Activated naive CD8-positive, alpha-beta T cell treated with anti-CD3 and anti-CD28 coated beads for 36 hours (primary cell): ENCODE measurements at regions not wholly inside any gene's neighbourhood (a gene's known extent, or its start where the extent isn't known, plus 50 kb on each side); places are given as distances from the start of the nearest gene placed in this dataset.
"Not testable (repeated sequence)": the region's sequence is repeated elsewhere in the genome, so short reads cannot be mapped to it uniquely, and the experiment has no call there.

Experiments
- DNase-seq: peaks from one replicate; pipeline ENCODE4 v3.0.0; 2021
- H3K27ac Mint-ChIP-seq: one replicate; pipeline ENCODE4 v1.8.0; 2022; ENCODE audit warnings: mild to moderate bottlenecking, moderate library complexity, mixed read lengths
- H3K27me3 Mint-ChIP-seq: one replicate; pipeline ENCODE4 v1.8.0; 2022; ENCODE audit warnings: mild to moderate bottlenecking, mixed read lengths
- H3K36me3 Mint-ChIP-seq: one replicate; pipeline ENCODE4 v1.8.0; 2021; ENCODE audit warnings: mild to moderate bottlenecking, mixed read lengths
- H3K4me1 Mint-ChIP-seq: one replicate; pipeline ENCODE4 v1.8.0; 2021; ENCODE audit warnings: mixed read lengths
- H3K4me3 Mint-ChIP-seq: one replicate; pipeline ENCODE4 v1.8.0; 2022; ENCODE audit warnings: mild to moderate bottlenecking, moderate library complexity, mixed read lengths
- H3K9me3 Mint-ChIP-seq: one replicate; pipeline ENCODE4 v1.8.0; 2022; ENCODE audit warnings: mixed read lengths

GRCh38 chr3:189419683-189420082 is 211.5 kb upstream of the TP63 start:
- no peaks in the 10 kb centered on the region for H3K36me3 Mint-ChIP-seq
- no peak overlapping the region for H3K4me3 Mint-ChIP-seq
- no peaks in the 10 kb centered on the region for H3K27me3 Mint-ChIP-seq
- no peak for DNase-seq
- no peaks in the 10 kb centered on the region for H3K9me3 Mint-ChIP-seq
- peaks cover 1% of the 10 kb centered on the region for H3K4me1 Mint-ChIP-seq
- H3K27ac Mint-ChIP-seq: no peak overlapping the region

- DNase-seq: no peak
- H3K27me3 Mint-ChIP-seq: no peaks in the 10 kb centered on the region
- no peaks in the 10 kb centered on the region for H3K36me3 Mint-ChIP-seq
- no peak overlapping the region for H3K27ac Mint-ChIP-seq
- peaks cover 4% of the 10 kb centered on the region for H3K9me3 Mint-ChIP-seq
- H3K4me1 Mint-ChIP-seq: peaks cover 4% of the 10 kb centered on the region
- H3K4me3 Mint-ChIP-seq: no peak overlapping the region
These were observed 206.3 kb upstream of the TP63 start for GRCh38 chr3:189424922-189425321.

- Mint-ChIP-seq H3K36me3 (peaks cover 4% of the 10 kb centered on the region), H3K27ac (no peak overlapping the region), H3K4me1 (peaks cover 4% of the 10 kb centered on the region), H3K4me3 (no peak overlapping the region), H3K27me3 (no peaks in the 10 kb centered on the region), H3K9me3 (peaks cover 16% of the 10 kb centered on the region)
- DNase-seq: no peak
These were observed 202.2 kb upstream of the TP63 start for GRCh38 chr3:189429019-189429418.

- Mint-ChIP-seq H3K27me3 (no peaks in the 10 kb centered on the region), H3K36me3 (peaks cover 4% of the 10 kb centered on the region), H3K4me3 (no peak overlapping the region), H3K27ac (no peak overlapping the region), H3K9me3 (peaks cover 17% of the 10 kb centered on the region), H3K4me1 (no peaks in the 10 kb centered on the region)
- DNase-seq: no peak
These were observed 201.0 kb upstream of the TP63 start for GRCh38 chr3:189430166-189430565.

GRCh38 chr3:189442257-189442656 is 188.9 kb upstream of the TP63 start:
- H3K36me3 Mint-ChIP-seq, H3K9me3 Mint-ChIP-seq, H3K4me3 Mint-ChIP-seq, DNase-seq, H3K27me3 Mint-ChIP-seq, H3K27ac Mint-ChIP-seq, H3K4me1 Mint-ChIP-seq: not testable (repeated sequence)

GRCh38 chr3:189446959-189447560 is 184.1 kb upstream of the TP63 start:
- Mint-ChIP-seq H3K36me3 (no peaks in the 10 kb centered on the region), H3K4me3 (no peak overlapping the region), H3K27ac (no peak overlapping the region), H3K4me1 (no peaks in the 10 kb centered on the region), H3K27me3 (no peaks in the 10 kb centered on the region), H3K9me3 (peaks cover 5% of the 10 kb centered on the region)
- DNase-seq: no peak

GRCh38 chr3:189449084-189449483 is 182.1 kb upstream of the TP63 start:
- DNase-seq: no peak
- Mint-ChIP-seq H3K4me1 (no peaks in the 10 kb centered on the region), H3K27me3 (no peaks in the 10 kb centered on the region), H3K27ac (no peak overlapping the region), H3K9me3 (peaks cover under 1% of the 10 kb centered on the region), H3K4me3 (no peak overlapping the region), H3K36me3 (no peaks in the 10 kb centered on the region)

GRCh38 chr3:189455009-189455408 is 176.2 kb upstream of the TP63 start:
- no peaks in the 10 kb centered on the region for H3K4me1 Mint-ChIP-seq
- no peaks in the 10 kb centered on the region for H3K27me3 Mint-ChIP-seq
- H3K4me3 Mint-ChIP-seq: no peak overlapping the region
- no peaks in the 10 kb centered on the region for H3K9me3 Mint-ChIP-seq
- peaks cover 4% of the 10 kb centered on the region for H3K36me3 Mint-ChIP-seq
- H3K27ac Mint-ChIP-seq: no peak overlapping the region
- no peak for DNase-seq

GRCh38 chr3:189455641-189456417 is 175.4 kb upstream of the TP63 start:
- Mint-ChIP-seq H3K4me3 (no peak overlapping the region), H3K27me3 (no peaks in the 10 kb centered on the region), H3K36me3 (peaks cover 4% of the 10 kb centered on the region), H3K4me1 (no peaks in the 10 kb centered on the region), H3K9me3 (no peaks in the 10 kb centered on the region), H3K27ac (no peak overlapping the region)
- DNase-seq: no peak

- H3K9me3 Mint-ChIP-seq: no peaks in the 10 kb centered on the region
- H3K36me3 Mint-ChIP-seq: peaks cover 4% of the 10 kb centered on the region
- no peak for DNase-seq
- no peaks in the 10 kb centered on the region for H3K27me3 Mint-ChIP-seq
- no peak overlapping the region for H3K27ac Mint-ChIP-seq
- H3K4me3 Mint-ChIP-seq: no peak overlapping the region
- H3K4me1 Mint-ChIP-seq: no peaks in the 10 kb centered on the region
These were observed 174.0 kb upstream of the TP63 start for GRCh38 chr3:189457201-189457607.

- peaks cover 4% of the 10 kb centered on the region for H3K36me3 Mint-ChIP-seq
- no peak overlapping the region for H3K4me3 Mint-ChIP-seq
- H3K4me1 Mint-ChIP-seq: no peaks in the 10 kb centered on the region
- peaks cover 1% of the 10 kb centered on the region for H3K9me3 Mint-ChIP-seq
- H3K27ac Mint-ChIP-seq: no peak overlapping the region
- no peaks in the 10 kb centered on the region for H3K27me3 Mint-ChIP-seq
- no peak for DNase-seq
These were observed 173.4 kb upstream of the TP63 start for GRCh38 chr3:189457631-189458412.

- Mint-ChIP-seq H3K9me3 (peaks cover 1% of the 10 kb centered on the region), H3K27ac (no peak overlapping the region), H3K36me3 (peaks cover 4% of the 10 kb centered on the region), H3K4me1 (no peaks in the 10 kb centered on the region), H3K27me3 (no peaks in the 10 kb centered on the region), H3K4me3 (no peak overlapping the region)
- no peak for DNase-seq
These were observed 172.7 kb upstream of the TP63 start for GRCh38 chr3:189458528-189458927.

- Mint-ChIP-seq H3K9me3 (peaks cover 1% of the 10 kb centered on the region), H3K27me3 (no peaks in the 10 kb centered on the region), H3K4me3 (no peak overlapping the region), H3K4me1 (no peaks in the 10 kb centered on the region), H3K27ac (no peak overlapping the region), H3K36me3 (peaks cover 4% of the 10 kb centered on the region)
- no peak for DNase-seq
These were observed 172.0 kb upstream of the TP63 start for GRCh38 chr3:189459231-189459630.

- no peaks in the 10 kb centered on the region for H3K27me3 Mint-ChIP-seq
- DNase-seq: no peak
- H3K4me1 Mint-ChIP-seq: no peaks in the 10 kb centered on the region
- no peak overlapping the region for H3K27ac Mint-ChIP-seq
- peaks cover 1% of the 10 kb centered on the region for H3K9me3 Mint-ChIP-seq
- H3K4me3 Mint-ChIP-seq: no peak overlapping the region
- H3K36me3 Mint-ChIP-seq: peaks cover 4% of the 10 kb centered on the region
These were observed 170.7 kb upstream of the TP63 start for GRCh38 chr3:189460511-189460910.

GRCh38 chr3:189464799-189465198 is 166.4 kb upstream of the TP63 start:
- no peak overlapping the region for H3K27ac Mint-ChIP-seq
- H3K4me1 Mint-ChIP-seq: no peaks in the 10 kb centered on the region
- no peaks in the 10 kb centered on the region for H3K36me3 Mint-ChIP-seq
- DNase-seq: no peak
- H3K27me3 Mint-ChIP-seq: no peaks in the 10 kb centered on the region
- peaks cover 1% of the 10 kb centered on the region for H3K9me3 Mint-ChIP-seq
- H3K4me3 Mint-ChIP-seq: no peak overlapping the region
